ENCODE measurements at regions not wholly inside any gene's neighbourhood (a gene's known extent, or its start where the extent isn't known, plus 50 kb on each side); places are given as distances from the start of the nearest gene placed in this dataset.

DNA sequence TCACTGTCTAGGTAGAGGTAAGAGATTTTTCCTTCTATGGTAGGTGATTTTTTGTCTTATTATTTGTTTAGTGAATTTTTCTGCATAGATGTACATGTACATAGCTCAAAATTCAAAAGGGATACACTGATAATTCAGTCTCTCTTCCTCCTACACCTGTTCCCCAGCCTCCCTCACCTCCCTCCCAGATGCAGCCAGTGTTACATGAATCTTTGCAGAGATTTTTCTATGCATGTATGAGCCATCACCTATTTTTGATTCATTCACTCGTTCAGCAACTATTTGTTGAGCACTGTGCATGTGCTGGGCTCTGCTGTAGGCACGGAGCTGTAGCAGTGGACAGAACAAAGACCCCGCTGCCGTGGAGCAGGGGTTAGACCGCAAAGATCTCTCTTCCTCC, 218.9 kb downstream of the AACS start:
- Histone ChIP-seq H3K27ac (ENCODE audit: insufficient read depth, low read length, poor library complexity, severe bottlenecking) (no peak overlapping the region), H3K4me3 (ENCODE audit: insufficient read depth, low read depth, low read length, poor library complexity, severe bottlenecking) (no peak overlapping the region), H3K27me3 (replicated peaks; ENCODE audit: control insufficient read depth, insufficient read depth, low read length, poor library complexity, severe bottlenecking) (no peaks in the 10 kb centered on the region), H3K36me3 (ENCODE audit: control insufficient read depth, insufficient read depth, low read length) (no peaks in the 10 kb centered on the region), H3K9me3 (ENCODE audit: control insufficient read depth, low read length) (no peaks in the 10 kb centered on the region), H3K4me1 (ENCODE audit: control insufficient read depth, insufficient read depth, low read length, poor library complexity, severe bottlenecking) (no peaks in the 10 kb centered on the region)
- no peak for DNase-seq

GRCh38 chr12:125284945-125285685, 219.9 kb downstream of the AACS start:
- Histone ChIP-seq H3K27me3 (replicated peaks; ENCODE audit: control insufficient read depth, insufficient read depth, low read length, poor library complexity, severe bottlenecking) (no peaks in the 10 kb centered on the region), H3K9me3 (ENCODE audit: control insufficient read depth, low read length) (no peaks in the 10 kb centered on the region), H3K4me3 (ENCODE audit: insufficient read depth, low read depth, low read length, poor library complexity, severe bottlenecking) (no peak overlapping the region), H3K36me3 (ENCODE audit: control insufficient read depth, insufficient read depth, low read length) (no peaks in the 10 kb centered on the region), H3K27ac (ENCODE audit: insufficient read depth, low read length, poor library complexity, severe bottlenecking) (no peak overlapping the region), H3K4me1 (ENCODE audit: control insufficient read depth, insufficient read depth, low read length, poor library complexity, severe bottlenecking) (no peaks in the 10 kb centered on the region)
- DNase-seq: no peak

GRCh38 chr12:125286005-125286727, 220.9 kb downstream of the AACS start:
- Histone ChIP-seq H3K27me3 (replicated peaks; ENCODE audit: control insufficient read depth, insufficient read depth, low read length, poor library complexity, severe bottlenecking) (no peaks in the 10 kb centered on the region), H3K4me3 (ENCODE audit: insufficient read depth, low read depth, low read length, poor library complexity, severe bottlenecking) (no peak overlapping the region), H3K36me3 (ENCODE audit: control insufficient read depth, insufficient read depth, low read length) (no peaks in the 10 kb centered on the region), H3K4me1 (ENCODE audit: control insufficient read depth, insufficient read depth, low read length, poor library complexity, severe bottlenecking) (no peaks in the 10 kb centered on the region), H3K27ac (ENCODE audit: insufficient read depth, low read length, poor library complexity, severe bottlenecking) (no peak overlapping the region), H3K9me3 (ENCODE audit: control insufficient read depth, low read length) (no peaks in the 10 kb centered on the region)
- no peak for DNase-seq

- H3K27ac ChIP-seq (ENCODE audit: insufficient read depth, low read length, poor library complexity, severe bottlenecking): no peak overlapping the region
- H3K4me3 ChIP-seq (ENCODE audit: insufficient read depth, low read depth, low read length, poor library complexity, severe bottlenecking): no peak overlapping the region
- H3K9me3 ChIP-seq (ENCODE audit: control insufficient read depth, low read length): no peaks in the 10 kb centered on the region
- H3K36me3 ChIP-seq (ENCODE audit: control insufficient read depth, insufficient read depth, low read length): no peaks in the 10 kb centered on the region
- DNase-seq: no peak
- H3K27me3 ChIP-seq (replicated peaks; ENCODE audit: control insufficient read depth, insufficient read depth, low read length, poor library complexity, severe bottlenecking): no peaks in the 10 kb centered on the region
- H3K4me1 ChIP-seq (ENCODE audit: control insufficient read depth, insufficient read depth, low read length, poor library complexity, severe bottlenecking): no peaks in the 10 kb centered on the region
Observed at GRCh38 chr12:125287155-125287847, 222.1 kb downstream of the AACS start.

- H3K9me3 ChIP-seq (ENCODE audit: control insufficient read depth, low read length): no peaks in the 10 kb centered on the region
- no peaks in the 10 kb centered on the region for H3K4me1 ChIP-seq (ENCODE audit: control insufficient read depth, insufficient read depth, low read length, poor library complexity, severe bottlenecking)
- no peak overlapping the region for H3K4me3 ChIP-seq (ENCODE audit: insufficient read depth, low read depth, low read length, poor library complexity, severe bottlenecking)
- H3K36me3 ChIP-seq (ENCODE audit: control insufficient read depth, insufficient read depth, low read length): no peaks in the 10 kb centered on the region
- DNase-seq: no peak
- no peaks in the 10 kb centered on the region for H3K27me3 ChIP-seq (replicated peaks; ENCODE audit: control insufficient read depth, insufficient read depth, low read length, poor library complexity, severe bottlenecking)
- no peak overlapping the region for H3K27ac ChIP-seq (ENCODE audit: insufficient read depth, low read length, poor library complexity, severe bottlenecking)
Observed at GRCh38 chr12:125288931-125289928, 224.0 kb downstream of the AACS start.

DNA sequence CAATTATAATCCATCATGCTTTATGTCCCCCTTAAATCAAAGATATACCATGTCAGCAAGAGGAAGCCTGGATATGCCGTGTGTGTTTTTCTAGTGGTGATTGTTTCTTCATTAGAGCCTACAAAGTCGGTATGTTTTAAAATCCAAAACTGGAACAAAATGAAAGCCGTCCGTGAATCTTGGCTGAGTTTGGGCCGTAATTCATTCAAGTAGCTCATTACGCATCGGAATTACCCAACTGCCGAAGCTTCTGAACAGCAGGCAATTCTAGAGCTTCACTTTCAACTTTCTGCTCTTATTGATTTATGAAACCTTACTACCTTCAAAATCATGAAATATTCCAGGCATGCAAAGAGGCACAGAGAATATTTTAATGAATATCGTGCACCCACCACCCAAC, 224.7 kb downstream of the AACS start:
- H3K4me3 ChIP-seq (ENCODE audit: insufficient read depth, low read depth, low read length, poor library complexity, severe bottlenecking): no peak overlapping the region
- no peaks in the 10 kb centered on the region for H3K27me3 ChIP-seq (replicated peaks; ENCODE audit: control insufficient read depth, insufficient read depth, low read length, poor library complexity, severe bottlenecking)
- H3K4me1 ChIP-seq (ENCODE audit: control insufficient read depth, insufficient read depth, low read length, poor library complexity, severe bottlenecking): no peaks in the 10 kb centered on the region
- no peak for DNase-seq
- H3K27ac ChIP-seq (ENCODE audit: insufficient read depth, low read length, poor library complexity, severe bottlenecking): no peak overlapping the region
- no peaks in the 10 kb centered on the region for H3K9me3 ChIP-seq (ENCODE audit: control insufficient read depth, low read length)
- no peaks in the 10 kb centered on the region for H3K36me3 ChIP-seq (ENCODE audit: control insufficient read depth, insufficient read depth, low read length)

GRCh38 chr12:125292700-125293099, 227.5 kb downstream of the AACS start:
- H3K27me3 ChIP-seq (replicated peaks; ENCODE audit: control insufficient read depth, insufficient read depth, low read length, poor library complexity, severe bottlenecking): no peaks in the 10 kb centered on the region

GRCh38 chr12:125295550-125295949, 230.3 kb downstream of the AACS start:
- Histone ChIP-seq H3K36me3 (ENCODE audit: control insufficient read depth, insufficient read depth, low read length) (no peaks in the 10 kb centered on the region), H3K27ac (ENCODE audit: insufficient read depth, low read length, poor library complexity, severe bottlenecking) (no peak overlapping the region), H3K4me3 (ENCODE audit: insufficient read depth, low read depth, low read length, poor library complexity, severe bottlenecking) (no peak overlapping the region), H3K4me1 (ENCODE audit: control insufficient read depth, insufficient read depth, low read length, poor library complexity, severe bottlenecking) (no peaks in the 10 kb centered on the region), H3K9me3 (ENCODE audit: control insufficient read depth, low read length) (no peaks in the 10 kb centered on the region), H3K27me3 (replicated peaks; ENCODE audit: control insufficient read depth, insufficient read depth, low read length, poor library complexity, severe bottlenecking) (no peaks in the 10 kb centered on the region)
- no peak for DNase-seq

More at GRCh38 chr12:125292700-125293099, 227.5 kb downstream of the AACS start:
- Histone ChIP-seq H3K4me3 (ENCODE audit: insufficient read depth, low read depth, low read length, poor library complexity, severe bottlenecking) (no peak overlapping the region), H3K9me3 (ENCODE audit: control insufficient read depth, low read length) (no peaks in the 10 kb centered on the region), H3K36me3 (ENCODE audit: control insufficient read depth, insufficient read depth, low read length) (no peaks in the 10 kb centered on the region), H3K27ac (ENCODE audit: insufficient read depth, low read length, poor library complexity, severe bottlenecking) (no peak overlapping the region), H3K4me1 (ENCODE audit: control insufficient read depth, insufficient read depth, low read length, poor library complexity, severe bottlenecking) (no peaks in the 10 kb centered on the region)
- DNase-seq: no peak

- Histone ChIP-seq H3K4me3 (ENCODE audit: insufficient read depth, low read depth, low read length, poor library complexity, severe bottlenecking) (no peak overlapping the region), H3K4me1 (ENCODE audit: control insufficient read depth, insufficient read depth, low read length, poor library complexity, severe bottlenecking) (no peaks in the 10 kb centered on the region), H3K27ac (ENCODE audit: insufficient read depth, low read length, poor library complexity, severe bottlenecking) (no peak overlapping the region), H3K27me3 (replicated peaks; ENCODE audit: control insufficient read depth, insufficient read depth, low read length, poor library complexity, severe bottlenecking) (no peaks in the 10 kb centered on the region), H3K9me3 (ENCODE audit: control insufficient read depth, low read length) (no peaks in the 10 kb centered on the region), H3K36me3 (ENCODE audit: control insufficient read depth, insufficient read depth, low read length) (no peaks in the 10 kb centered on the region)
- DNase-seq: no peak
Observed at GRCh38 chr12:125296701-125297100, 231.5 kb downstream of the AACS start.

All from effector memory CD4-positive, alpha-beta T cell (primary cell).